ENCODE measurements at regions not wholly inside any gene's neighbourhood (a gene's known extent, or its start where the extent isn't known, plus 50 kb on each side); places are given as distances from the start of the nearest gene placed in this dataset.
"Not testable (repeated sequence)": the region's sequence is repeated elsewhere in the genome, so short reads cannot be mapped to it uniquely, and the experiment has no call there.

DNA sequence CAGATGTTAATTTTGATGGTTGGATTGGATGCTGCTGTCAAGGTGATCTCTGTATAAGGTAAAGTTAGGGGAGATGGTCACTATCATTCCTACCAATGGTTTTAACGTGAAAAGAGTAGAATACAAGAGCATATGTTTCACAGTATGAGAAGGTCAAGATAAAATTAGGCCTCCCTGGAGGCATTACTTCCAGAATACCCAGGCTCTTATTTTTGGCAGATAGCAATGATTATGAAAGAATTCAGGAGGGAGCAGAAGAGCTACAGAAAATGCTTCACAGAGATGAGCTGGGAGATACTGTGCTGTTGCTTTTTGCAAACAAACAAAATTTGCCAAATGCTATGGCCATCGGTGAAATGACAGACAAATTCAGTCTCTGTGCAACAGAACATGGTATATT, 547.5 kb upstream of the SPRY2 start:
- H3K9ac ChIP-seq (ENCODE audit: low read length in 2 of 2), result no peak overlapping the region
- no peak overlapping the region for H3K4me3 ChIP-seq (ENCODE audit: low read length in 2 of 2)
- H3K27me3 ChIP-seq (ENCODE audit: control insufficient read depth in 1 of 2, insufficient read depth in 2 of 2, low read length in 2 of 2), result no peaks in the 10 kb centered on the region
- no peak overlapping the region for H3K27ac ChIP-seq (ENCODE audit: low read length)
- no peaks in the 10 kb centered on the region for H3K9me3 ChIP-seq (ENCODE audit: control insufficient read depth in 2 of 2, low read length in 2 of 2)
- H3K4me1 ChIP-seq (ENCODE audit: control insufficient read depth, insufficient read depth, low read length), result no peaks in the 10 kb centered on the region
- no peaks in the 10 kb centered on the region for H3K36me3 ChIP-seq (ENCODE audit: control insufficient read depth in 2 of 2, insufficient read depth in 2 of 2, low read length in 2 of 2)

DNA sequence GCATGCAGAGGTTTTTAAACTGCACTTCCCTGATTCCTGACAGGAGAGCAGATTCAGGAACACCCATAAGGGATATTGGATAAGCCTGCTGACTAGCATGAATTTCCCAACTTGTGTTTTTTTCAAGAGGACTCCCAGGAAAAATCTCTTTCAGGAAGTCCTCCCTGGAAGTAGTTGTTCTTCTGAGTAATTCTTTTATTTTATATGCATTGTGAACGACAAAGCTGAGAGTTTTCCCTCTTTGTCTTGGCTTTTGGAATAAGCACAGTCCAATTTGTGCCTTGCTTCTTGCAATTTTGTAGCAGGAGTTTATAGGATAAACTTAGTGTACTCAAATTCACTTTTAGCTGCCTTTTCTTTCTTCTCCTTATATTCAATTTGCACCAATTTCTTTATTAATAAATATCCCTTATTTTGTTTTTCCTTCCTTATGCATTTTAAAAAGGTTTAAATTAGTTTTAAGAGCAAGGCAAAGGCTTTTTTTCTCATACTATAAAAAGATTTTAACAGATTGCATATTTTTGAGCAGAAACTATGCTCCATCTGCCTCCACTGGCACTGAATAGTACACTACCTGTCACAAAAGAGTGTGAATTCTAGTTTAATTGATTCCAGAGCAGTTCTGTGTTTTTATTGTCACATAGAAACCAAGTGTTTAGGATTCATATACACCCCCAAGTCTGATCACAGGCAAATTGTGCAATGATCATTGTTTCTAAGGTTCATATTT, 543.3 kb upstream of the SPRY2 start:
- Histone ChIP-seq H3K4me3 (ENCODE audit: low read length in 2 of 2) (no peak overlapping the region), H3K9me3 (ENCODE audit: control insufficient read depth in 2 of 2, low read length in 2 of 2) (no peaks in the 10 kb centered on the region), H3K9ac (ENCODE audit: low read length in 2 of 2) (no peak overlapping the region), H3K27ac (ENCODE audit: low read length) (no peak overlapping the region), H3K4me1 (ENCODE audit: control insufficient read depth, insufficient read depth, low read length) (no peaks in the 10 kb centered on the region), H3K36me3 (ENCODE audit: control insufficient read depth in 2 of 2, insufficient read depth in 2 of 2, low read length in 2 of 2) (no peaks in the 10 kb centered on the region), H3K27me3 (ENCODE audit: control insufficient read depth in 1 of 2, insufficient read depth in 2 of 2, low read length in 2 of 2) (no peaks in the 10 kb centered on the region)

DNA sequence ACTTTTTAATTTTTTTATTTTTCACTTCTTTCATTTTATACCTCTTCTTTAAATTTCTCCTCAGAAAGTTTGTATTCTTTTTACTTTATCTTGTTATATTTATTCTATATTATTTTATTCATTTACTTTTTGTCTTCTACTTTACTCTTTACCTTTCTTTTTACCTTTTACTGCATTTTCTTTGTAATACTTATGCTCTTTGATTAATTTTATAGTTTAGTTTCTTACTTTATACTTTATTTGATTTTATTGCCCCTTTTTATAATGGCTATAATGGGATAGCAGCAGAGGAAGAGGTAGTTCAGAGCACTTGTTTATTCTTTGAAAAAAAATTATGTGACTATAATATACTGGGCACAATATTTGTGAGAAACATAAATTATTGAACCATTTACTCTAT, 542.6 kb upstream of the SPRY2 start:
- H3K36me3 ChIP-seq (ENCODE audit: control insufficient read depth in 2 of 2, insufficient read depth in 2 of 2, low read length in 2 of 2), result no peaks in the 10 kb centered on the region
- H3K4me1 ChIP-seq (ENCODE audit: control insufficient read depth, insufficient read depth, low read length), result no peaks in the 10 kb centered on the region
- no peak overlapping the region for H3K27ac ChIP-seq (ENCODE audit: low read length)
- no peak overlapping the region for H3K9ac ChIP-seq (ENCODE audit: low read length in 2 of 2)
- H3K27me3 ChIP-seq (ENCODE audit: control insufficient read depth in 1 of 2, insufficient read depth in 2 of 2, low read length in 2 of 2), result no peaks in the 10 kb centered on the region
- no peak overlapping the region for H3K4me3 ChIP-seq (ENCODE audit: low read length in 2 of 2)
- no peaks in the 10 kb centered on the region for H3K9me3 ChIP-seq (ENCODE audit: control insufficient read depth in 2 of 2, low read length in 2 of 2)

- no peak overlapping the region for H3K27ac ChIP-seq (ENCODE audit: low read length)
Observed at GRCh38 chr13:80881942-80882445, 541.1 kb upstream of the SPRY2 start.

DNA sequence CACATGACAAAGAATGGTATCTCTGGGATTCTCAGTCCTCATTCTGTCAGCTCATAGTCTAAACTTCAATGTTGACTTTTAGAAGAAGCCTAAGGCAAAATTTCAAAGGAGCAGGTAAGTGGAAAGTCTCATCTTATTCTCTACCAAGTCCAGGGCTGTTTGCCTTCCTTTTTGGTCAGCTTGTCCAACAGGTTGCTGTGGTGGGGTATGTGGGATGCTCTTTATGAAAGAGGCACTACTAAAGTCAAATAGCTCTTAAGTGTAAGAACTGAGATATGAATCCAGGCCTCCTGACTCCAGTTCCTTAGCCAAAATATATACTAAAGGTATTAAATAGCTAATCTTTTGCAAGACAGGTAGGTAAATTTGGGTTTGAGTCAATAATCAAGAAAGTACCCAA, 540.6 kb upstream of the SPRY2 start:
- Histone ChIP-seq H3K27me3 (ENCODE audit: control insufficient read depth in 1 of 2, insufficient read depth in 2 of 2, low read length in 2 of 2) (no peaks in the 10 kb centered on the region), H3K27ac (ENCODE audit: low read length) (no peak overlapping the region), H3K9ac (ENCODE audit: low read length in 2 of 2) (no peak overlapping the region), H3K36me3 (ENCODE audit: control insufficient read depth in 2 of 2, insufficient read depth in 2 of 2, low read length in 2 of 2) (no peaks in the 10 kb centered on the region), H3K9me3 (ENCODE audit: control insufficient read depth in 2 of 2, low read length in 2 of 2) (no peaks in the 10 kb centered on the region), H3K4me3 (ENCODE audit: low read length in 2 of 2) (no peak overlapping the region), H3K4me1 (ENCODE audit: control insufficient read depth, insufficient read depth, low read length) (no peaks in the 10 kb centered on the region)

More at GRCh38 chr13:80881942-80882445, 541.1 kb upstream of the SPRY2 start:
- Histone ChIP-seq H3K9me3 (ENCODE audit: control insufficient read depth in 2 of 2, low read length in 2 of 2) (no peaks in the 10 kb centered on the region), H3K9ac (ENCODE audit: low read length in 2 of 2) (no peak overlapping the region), H3K4me3 (ENCODE audit: low read length in 2 of 2) (no peak overlapping the region), H3K36me3 (ENCODE audit: control insufficient read depth in 2 of 2, insufficient read depth in 2 of 2, low read length in 2 of 2) (no peaks in the 10 kb centered on the region), H3K27me3 (ENCODE audit: control insufficient read depth in 1 of 2, insufficient read depth in 2 of 2, low read length in 2 of 2) (no peaks in the 10 kb centered on the region), H3K4me1 (ENCODE audit: control insufficient read depth, insufficient read depth, low read length) (no peaks in the 10 kb centered on the region)

- H3K36me3 ChIP-seq (ENCODE audit: control insufficient read depth in 2 of 2, insufficient read depth in 2 of 2, low read length in 2 of 2), result no peaks in the 10 kb centered on the region
- H3K9me3 ChIP-seq (ENCODE audit: control insufficient read depth in 2 of 2, low read length in 2 of 2), result no peaks in the 10 kb centered on the region
- H3K4me1 ChIP-seq (ENCODE audit: control insufficient read depth, insufficient read depth, low read length), result no peaks in the 10 kb centered on the region
- H3K4me3 ChIP-seq (ENCODE audit: low read length in 2 of 2), result no peak overlapping the region
- H3K9ac ChIP-seq (ENCODE audit: low read length in 2 of 2), result no peak overlapping the region
- no peak overlapping the region for H3K27ac ChIP-seq (ENCODE audit: low read length)
- H3K27me3 ChIP-seq (ENCODE audit: control insufficient read depth in 1 of 2, insufficient read depth in 2 of 2, low read length in 2 of 2), result no peaks in the 10 kb centered on the region
Observed at GRCh38 chr13:80881034-80881433, 540.1 kb upstream of the SPRY2 start.

DNA sequence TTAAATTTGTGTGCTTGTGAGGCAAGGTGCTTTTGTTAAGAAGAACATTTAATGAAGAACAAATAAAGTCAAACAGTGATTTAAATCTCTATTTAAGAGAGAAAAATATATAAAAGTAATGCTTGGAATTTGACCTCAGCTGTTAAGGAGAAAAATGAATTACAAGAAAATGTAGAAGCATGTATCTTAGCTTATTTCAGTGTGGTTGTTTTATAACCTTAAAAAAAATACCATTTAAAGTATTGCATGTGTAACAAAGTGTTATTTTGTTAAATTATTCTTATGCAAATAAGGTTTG, 537.0 kb upstream of the SPRY2 start:
- Histone ChIP-seq H3K36me3 (ENCODE audit: control insufficient read depth in 2 of 2, insufficient read depth in 2 of 2, low read length in 2 of 2) (no peaks in the 10 kb centered on the region), H3K9me3 (ENCODE audit: control insufficient read depth in 2 of 2, low read length in 2 of 2) (no peaks in the 10 kb centered on the region), H3K4me1 (ENCODE audit: control insufficient read depth, insufficient read depth, low read length) (no peaks in the 10 kb centered on the region), H3K4me3 (ENCODE audit: low read length in 2 of 2) (no peak overlapping the region), H3K9ac (ENCODE audit: low read length in 2 of 2) (no peak overlapping the region), H3K27me3 (ENCODE audit: control insufficient read depth in 1 of 2, insufficient read depth in 2 of 2, low read length in 2 of 2) (no peaks in the 10 kb centered on the region), H3K27ac (ENCODE audit: low read length) (no peak overlapping the region)

DNA sequence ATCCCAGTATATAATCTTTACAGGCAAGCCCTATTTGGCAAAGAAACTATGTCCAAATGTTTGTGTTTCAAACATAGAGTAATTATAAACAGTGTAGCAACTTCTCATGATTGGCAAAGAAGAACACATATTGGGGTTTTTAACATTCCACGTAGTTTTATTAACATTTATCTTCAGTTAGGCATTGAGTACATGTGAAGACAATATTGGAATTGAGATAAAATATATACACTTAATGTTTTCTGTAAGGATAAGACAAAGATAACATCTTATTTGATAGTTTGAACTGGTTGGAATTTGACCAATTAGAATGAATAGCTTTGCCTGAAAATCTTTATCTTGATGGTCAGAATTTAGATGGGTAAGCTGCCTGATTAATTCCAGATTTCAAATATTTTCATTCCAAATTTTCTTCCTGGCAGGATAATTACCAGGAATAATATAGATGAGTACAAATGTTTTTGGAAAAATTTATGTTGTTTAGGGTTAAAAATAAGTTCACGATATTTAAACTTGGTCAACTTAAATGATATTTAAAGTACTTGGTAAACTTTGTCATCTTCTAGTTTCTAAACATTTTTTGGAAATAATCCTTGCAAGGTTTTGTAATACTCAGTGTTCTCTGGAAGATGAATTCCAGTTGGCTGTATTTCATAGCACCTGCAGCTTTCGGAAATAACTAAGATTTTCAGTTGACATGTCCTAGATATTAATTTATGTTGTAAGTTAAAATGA, 536.5 kb upstream of the SPRY2 start:
- Histone ChIP-seq H3K4me1 (ENCODE audit: control insufficient read depth, insufficient read depth, low read length) (no peaks in the 10 kb centered on the region), H3K9me3 (ENCODE audit: control insufficient read depth in 2 of 2, low read length in 2 of 2) (no peaks in the 10 kb centered on the region), H3K4me3 (ENCODE audit: low read length in 2 of 2) (no peak overlapping the region), H3K36me3 (ENCODE audit: control insufficient read depth in 2 of 2, insufficient read depth in 2 of 2, low read length in 2 of 2) (no peaks in the 10 kb centered on the region), H3K27me3 (ENCODE audit: control insufficient read depth in 1 of 2, insufficient read depth in 2 of 2, low read length in 2 of 2) (no peaks in the 10 kb centered on the region), H3K27ac (ENCODE audit: low read length) (no peak overlapping the region), H3K9ac (ENCODE audit: low read length in 2 of 2) (no peak overlapping the region)

GRCh38 chr13:80873589-80873988, 532.7 kb upstream of the SPRY2 start:
- Histone ChIP-seq H3K4me1 (ENCODE audit: control insufficient read depth, insufficient read depth, low read length) (no peaks in the 10 kb centered on the region), H3K36me3 (ENCODE audit: control insufficient read depth in 2 of 2, insufficient read depth in 2 of 2, low read length in 2 of 2) (no peaks in the 10 kb centered on the region), H3K27me3 (ENCODE audit: control insufficient read depth in 1 of 2, insufficient read depth in 2 of 2, low read length in 2 of 2) (no peaks in the 10 kb centered on the region), H3K9me3 (ENCODE audit: control insufficient read depth in 2 of 2, low read length in 2 of 2) (no peaks in the 10 kb centered on the region), H3K4me3 (ENCODE audit: low read length in 2 of 2) (no peak overlapping the region), H3K27ac (ENCODE audit: low read length) (no peak overlapping the region), H3K9ac (ENCODE audit: low read length in 2 of 2) (no peak overlapping the region)

DNA sequence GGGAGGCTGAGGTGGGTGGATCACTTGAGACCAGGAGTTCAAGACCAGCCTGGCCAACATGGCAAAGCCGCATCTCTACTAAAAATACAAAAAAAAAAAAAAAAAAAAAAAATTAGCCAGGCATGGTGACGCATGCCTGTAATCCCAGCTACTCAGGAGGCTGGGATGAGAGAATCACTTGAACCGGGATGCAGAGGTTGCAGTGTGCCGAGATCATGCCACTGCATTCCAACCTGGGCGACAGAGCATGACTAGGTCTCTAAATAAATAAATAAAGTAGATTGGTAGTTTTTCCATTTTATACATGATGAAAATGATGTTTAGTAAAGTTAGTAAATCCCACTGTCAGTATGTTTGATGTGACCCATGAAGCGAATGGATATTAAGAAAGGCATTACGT, 531.0 kb upstream of the SPRY2 start:
- not testable (repeated sequence) for H3K27me3 ChIP-seq (ENCODE audit: control insufficient read depth in 1 of 2, insufficient read depth in 2 of 2, low read length in 2 of 2); H3K4me1 ChIP-seq (ENCODE audit: control insufficient read depth, insufficient read depth, low read length); H3K27ac ChIP-seq (ENCODE audit: low read length); H3K9me3 ChIP-seq (ENCODE audit: control insufficient read depth in 2 of 2, low read length in 2 of 2); H3K9ac ChIP-seq (ENCODE audit: low read length in 2 of 2); H3K36me3 ChIP-seq (ENCODE audit: control insufficient read depth in 2 of 2, insufficient read depth in 2 of 2, low read length in 2 of 2); H3K4me3 ChIP-seq (ENCODE audit: low read length in 2 of 2)

DNA sequence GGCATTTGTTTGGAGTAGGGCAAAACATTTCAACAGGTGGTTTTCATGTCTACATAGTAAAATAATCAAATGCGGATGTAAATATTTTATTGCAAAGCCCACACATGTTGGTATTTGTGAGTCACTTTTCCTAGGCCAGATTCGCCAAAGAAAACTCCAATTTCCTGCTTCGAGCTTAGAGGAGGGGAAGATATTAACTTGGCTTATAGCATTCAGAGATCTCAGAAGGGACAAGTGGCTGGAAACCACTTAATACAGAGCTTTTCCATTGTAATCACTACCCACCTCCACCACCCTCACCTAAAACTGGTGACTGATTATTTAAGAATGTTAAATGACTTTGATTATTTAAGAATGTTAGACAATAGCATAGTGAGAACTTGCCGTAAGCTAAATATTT, 530.6 kb upstream of the SPRY2 start:
- Histone ChIP-seq H3K9me3 (ENCODE audit: control insufficient read depth in 2 of 2, low read length in 2 of 2) (no peaks in the 10 kb centered on the region), H3K4me1 (ENCODE audit: control insufficient read depth, insufficient read depth, low read length) (no peaks in the 10 kb centered on the region), H3K4me3 (ENCODE audit: low read length in 2 of 2) (no peak overlapping the region), H3K36me3 (ENCODE audit: control insufficient read depth in 2 of 2, insufficient read depth in 2 of 2, low read length in 2 of 2) (no peaks in the 10 kb centered on the region), H3K27ac (ENCODE audit: low read length) (no peak overlapping the region), H3K9ac (ENCODE audit: low read length in 2 of 2) (no peak overlapping the region), H3K27me3 (ENCODE audit: control insufficient read depth in 1 of 2, insufficient read depth in 2 of 2, low read length in 2 of 2) (no peaks in the 10 kb centered on the region)

All from stomach smooth muscle (tissue), 2 donors.